HepG2 (cell line): ENCODE measurements at regions not wholly inside any gene's neighbourhood (a gene's known extent, or its start where the extent isn't known, plus 50 kb on each side); places are given as distances from the start of the nearest gene placed in this dataset.
"Not testable (repeated sequence)": the region's sequence is repeated elsewhere in the genome, so short reads cannot be mapped to it uniquely, and the experiment has no call there.

Experiments
- ATAC-seq: fragments of 200-7000 bp; cut with Tn5 transposase; 3 replicates; pipeline ENCODE4 v1.9.1; 2020; ENCODE audit warnings: mild to moderate bottlenecking, moderate library complexity
- BruUV-seq: library from RNA; stranded (reverse); fragments of 400-500 nt; replicated peaks from 2 replicates; lab custom pipeline; 2021; lab: Mats Ljungman, UMichigan
- CTCF ChIA-PET: fragments of 300-600 bp; formaldehyde crosslinking; extraction: SDS; loops from one replicate; lab custom pipeline; 2021; ENCODE audit warnings: low total read pairs, inconsistent platforms, low intra/inter-chr PET ratio; lab: Yijun Ruan, JAX
- POLR2A ChIA-PET: fragments of 350-600 bp; sonication (Branson Sonifier 250); formaldehyde crosslinking; loops from one replicate; lab custom pipeline; 2020; ENCODE audit warnings: antibody characterized with exemption, inconsistent platforms; lab: Yijun Ruan, JAX
- DNase-seq: peaks from one replicate; pipeline ENCODE4 v3.0.0-alpha.2; 2015; ENCODE audit warnings: low spot score
- FAIRE-seq: peaks from 3 replicates; lab custom pipeline; 2011; peaks lifted over from hg19 to GRCh38; lab: Jason Lieb, UNC
- H2AFZ ChIP-seq: one replicate; pipeline ENCODE4 v1.6.1; 2011; ENCODE audit warnings: low read length, inconsistent platforms
- H3K27ac ChIP-seq: fragments of 300-600 bp; 3 replicates; pipeline ENCODE4 v1.8.0; 2011; ENCODE audit warnings: mixed run types, mild to moderate bottlenecking, mixed read lengths, low read length, inconsistent platforms; ENCODE audit not compliant: insufficient read depth; ENCODE audit errors: extremely low read length
- H3K27me3 ChIP-seq, 2 experiments: fragments of 200-600 bp in 1 of 2; 2 replicates in 1 of 2; 3 replicates in 1 of 2; pipeline versions ENCODE4 v1.6.0 to v1.8.0; 2011; ENCODE audit warnings: low read length in 2 of 2, mild to moderate bottlenecking in 2 of 2, moderate library complexity in 2 of 2, inconsistent platforms in 1 of 2; ENCODE audit not compliant: insufficient read depth in 2 of 2, control insufficient read depth in 1 of 2
- H3K36me3 ChIP-seq, 2 experiments: fragments of 200-600 bp in 1 of 2; replicated peaks in 1 of 2; 2 replicates in 1 of 2; 3 replicates in 1 of 2; pipeline versions ENCODE4 v1.5.1 to v1.8.0; 2011; ENCODE audit warnings: low read length in 2 of 2, inconsistent platforms in 1 of 2; ENCODE audit not compliant: insufficient read depth in 2 of 2, control insufficient read depth in 1 of 2
- H3K4me1 ChIP-seq: 2 replicates; pipeline ENCODE4 v1.5.1; 2012; ENCODE audit warnings: low read length, inconsistent platforms; ENCODE audit not compliant: insufficient read depth
- H3K4me2 ChIP-seq: 2 replicates; pipeline ENCODE4 v1.6.0; 2011; ENCODE audit warnings: low read depth, low read length, inconsistent platforms
- H3K4me3 ChIP-seq, 3 experiments: fragments of 200-600 bp in 1 of 3; sonication (generic), shearing (Covaris generic) in 1 of 3; replicated peaks in 1 of 3; 2 replicates each; pipeline ENCODE4 v1.5.1; 2011 to 2016; ENCODE audit warnings: low read length in 3 of 3, inconsistent platforms in 2 of 3, low read depth in 2 of 3, mild to moderate bottlenecking in 2 of 3, control low read depth in 1 of 3, mixed read lengths in 1 of 3; ENCODE audit not compliant: insufficient read depth in 1 of 3
- H3K79me2 ChIP-seq: one replicate; pipeline ENCODE4 v1.6.1; 2011; ENCODE audit warnings: low read length, inconsistent platforms; ENCODE audit not compliant: insufficient read depth
- H3K9ac ChIP-seq: 2 replicates; pipeline ENCODE4 v1.6.0; 2011; ENCODE audit warnings: mild to moderate bottlenecking, low read depth, low read length, inconsistent platforms; ENCODE audit not compliant: insufficient read depth
- H3K9me3 ChIP-seq: 2 replicates; pipeline ENCODE4 v1.5.1; 2012; ENCODE audit warnings: mild to moderate bottlenecking, low read length
- H4K20me1 ChIP-seq: 2 replicates; pipeline ENCODE4 v1.6.0; 2011; ENCODE audit warnings: inconsistent platforms, mild to moderate bottlenecking, low read length, moderate library complexity; ENCODE audit not compliant: insufficient read depth
- DBP ChIP-seq: sonication (generic); formaldehyde crosslinking; IDR thresholded peaks from 2 replicates; pipeline ENCODE4 v1.4.0; 2020; ENCODE audit warnings: missing genetic modification reagents; ENCODE audit errors: not compliant biosample characterization
- MNT ChIP-seq: fragments of 450-650 bp; IDR thresholded peaks from 2 replicates; pipeline ENCODE4 v1.6.1; 2016
- WGBS: methylation state at CpG from one replicate; pipeline ENCODE4 v1.1.6; 2017; ENCODE audit warnings: low lambda C conversion rate; 5-methylcytosine and 5-hydroxymethylcytosine counted together
- in situ Hi-C: cut with HindIII; loops from 2 replicates; pipeline ENCODE4 v1.10.0; 2017; ENCODE audit warnings: low pct_unique_long_range_greater_than_20kb; ENCODE audit not compliant: extremely low pct_ligation_motif_present
- intact Hi-C: fragments of 100-400 bp; cut with micrococcal nuclease; formaldehyde crosslinking; loops from one replicate; pipeline ENCODE4 v1.10.0; 2022; ENCODE audit not compliant: unreplicated experiment

GRCh38 chr2:133879703-133880102, 311.4 kb upstream of the NCKAP5 start (continued):
- no peak for TF ChIP-seq DBP (CRISPR knock-in tag)

- H3K9me3 ChIP-seq, H3K4me1 ChIP-seq, H3K27ac ChIP-seq, H3K4me3 ChIP-seq, ATAC-seq, BruUV-seq, H3K4me2 ChIP-seq, DNase-seq, H2AFZ ChIP-seq, H3K36me3 ChIP-seq, FAIRE-seq, POLR2A ChIA-PET, H3K9ac ChIP-seq, CTCF ChIA-PET, H4K20me1 ChIP-seq, H3K79me2 ChIP-seq: not testable (repeated sequence)
- intact Hi-C loops: loop anchor here (10.0 kb wide), 2 partner anchors 893 to 1003 kb away; no protein-coding TSS in a partner anchor
- in situ Hi-C loops: loop anchor here (10.0 to 25.0 kb wide), 2 partner anchors 330 to 573 kb away; no protein-coding TSS in a partner anchor
- TF ChIP-seq MNT: peak; percentile 34; the same call in 1 of the 2 replicates
- 2% methylated on average over 4 of the region's 4 CpGs for WGBS
- H3K27me3 ChIP-seq: peaks cover 2 to 13% of the 10 kb centered on the region in 2 experiments; a peak in 2 of 5 replicates
These were observed 313.9 kb upstream of the NCKAP5 start for GRCh38 chr2:133882159-133882558.
